NCI-H2081 treated with DMSO at 0.1 percent for 48 hours (cell line): ENCODE measurements at regions not wholly inside any gene's neighbourhood (a gene's known extent, or its start where the extent isn't known, plus 50 kb on each side); places are given as distances from the start of the nearest gene placed in this dataset.

Experiments
- DNase-seq: peaks from one replicate; lab custom pipeline; 2025; lab: John Stamatoyannopoulos, UW

DNA sequence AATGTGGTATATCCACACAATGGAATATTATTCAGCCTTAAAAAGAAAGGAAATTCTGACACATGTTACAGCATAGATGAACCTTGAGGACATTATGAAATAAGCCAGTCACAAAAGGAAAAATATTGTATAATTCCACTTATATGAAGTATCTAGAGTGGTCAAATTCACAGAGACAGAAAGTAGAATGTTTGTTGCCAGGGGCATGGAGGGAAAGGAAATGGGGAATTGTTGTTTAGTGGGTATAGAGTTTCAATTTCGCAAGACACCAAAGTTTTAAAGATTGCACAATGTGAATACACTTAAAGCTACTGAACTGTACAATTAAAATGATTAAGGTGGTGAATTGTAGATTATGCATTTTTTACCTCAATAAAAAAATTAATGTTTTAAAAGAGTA, 92.9 kb downstream of the TXNL1 start:
- DNase-seq, result no peak

GRCh38 chr18:56542476-56542875, 95.9 kb downstream of the TXNL1 start:
- no peak for DNase-seq

DNA sequence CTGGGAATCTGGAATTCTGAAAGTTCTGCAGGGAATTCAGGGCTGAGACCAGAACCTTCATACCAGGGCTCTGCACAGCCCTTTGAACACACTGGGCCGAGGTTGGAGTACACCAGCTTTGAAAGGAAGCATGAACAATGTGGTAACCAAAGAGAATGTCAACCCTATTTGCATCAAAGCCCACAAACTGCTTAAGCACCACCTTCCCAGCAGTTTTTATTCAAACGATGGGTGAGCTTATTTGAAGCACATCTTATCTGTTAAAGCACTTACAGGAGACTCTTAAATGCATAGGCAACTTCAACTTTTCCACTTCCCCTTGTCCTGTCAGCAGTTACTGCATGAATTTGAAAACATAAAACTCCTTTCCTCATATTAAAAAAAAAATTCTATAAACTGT, 96.6 kb downstream of the TXNL1 start:
- no peak for DNase-seq

- DNase-seq, result no peak
Observed at GRCh38 chr18:56541340-56541739, 97.1 kb downstream of the TXNL1 start.

DNA sequence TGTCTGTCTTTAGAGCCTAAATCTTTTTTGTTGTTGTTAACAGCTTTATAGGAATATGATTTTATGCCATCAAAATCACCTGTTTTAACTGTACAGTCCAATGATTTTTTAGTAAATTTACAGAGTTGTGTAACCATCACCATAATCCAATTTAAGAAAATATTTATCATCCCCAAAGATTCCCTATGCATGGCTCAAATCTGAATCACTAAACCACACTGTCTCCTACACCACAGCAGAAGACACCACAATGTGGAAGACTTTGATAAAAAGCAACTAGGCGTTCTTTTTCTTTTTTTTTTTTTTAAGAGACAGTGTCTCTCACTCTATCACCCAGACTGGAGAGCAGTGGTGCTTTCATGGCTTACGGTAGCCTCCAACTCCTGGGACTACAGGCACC, 99.6 kb downstream of the TXNL1 start:
- no peak for DNase-seq

DNA sequence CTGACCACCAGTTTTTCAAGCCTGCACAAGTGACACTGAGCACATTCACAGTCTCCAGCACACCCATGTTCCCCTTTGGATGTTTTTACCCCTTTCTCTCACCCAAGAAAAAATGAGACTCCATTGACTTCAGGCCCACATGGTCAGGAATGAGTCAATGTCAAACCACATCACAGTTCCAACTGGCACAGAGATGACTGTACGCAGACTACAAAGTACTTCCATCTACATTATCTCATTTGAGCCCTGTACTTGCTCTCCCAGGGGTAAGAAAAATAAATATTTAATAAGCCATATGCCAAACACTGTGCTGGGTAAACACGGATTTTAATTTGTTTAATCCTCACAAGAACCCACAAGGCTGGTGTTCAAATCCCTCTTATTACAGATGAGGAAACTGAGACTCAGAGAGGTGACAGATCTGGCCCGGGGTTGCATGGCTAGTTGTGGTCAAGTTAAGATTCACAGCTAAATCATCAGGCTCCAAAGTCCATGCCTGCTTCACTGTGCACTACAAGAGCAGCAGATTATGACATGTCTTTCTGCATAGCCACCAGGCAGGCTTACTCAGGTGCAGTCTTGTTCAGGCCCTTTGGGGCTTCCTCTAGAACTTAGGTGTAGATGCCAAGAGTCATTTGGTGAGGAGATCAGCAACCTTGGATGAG, 106.1 kb downstream of the TXNL1 start:
- DNase-seq, result no peak

GRCh38 chr18:56522816-56523215, 115.6 kb downstream of the TXNL1 start:
- DNase-seq, result no peak

GRCh38 chr18:56521263-56521662, 117.1 kb downstream of the TXNL1 start:
- DNase-seq, result no peak

- no peak for DNase-seq
Observed at GRCh38 chr18:56517761-56518160, 120.6 kb downstream of the TXNL1 start.

- DNase-seq, result no peak
Observed at GRCh38 chr18:56517196-56517595, 121.2 kb downstream of the TXNL1 start.

GRCh38 chr18:56516789-56517188, 121.6 kb downstream of the TXNL1 start:
- no peak for DNase-seq

- DNase-seq, result no peak
Observed at GRCh38 chr18:56515522-56515921, 122.9 kb downstream of the TXNL1 start.

DNA sequence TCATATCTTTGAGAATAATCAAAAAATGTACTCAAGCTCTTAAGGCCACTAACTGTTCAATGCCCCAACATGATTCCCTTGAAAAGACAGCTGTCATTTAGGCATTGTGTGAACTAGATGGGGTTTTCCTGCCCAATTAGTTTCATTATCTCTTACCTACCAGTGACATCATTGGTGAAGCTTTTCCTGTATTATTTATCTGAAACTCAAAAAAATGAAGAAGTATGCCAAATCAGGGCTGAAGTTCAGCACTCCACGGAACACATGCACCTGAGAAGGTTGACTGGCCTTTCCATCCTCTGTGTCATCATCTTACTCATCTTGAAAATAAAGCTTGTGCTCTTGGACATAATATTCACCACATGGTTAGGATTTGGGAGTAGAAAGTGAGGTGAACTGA, 126.4 kb downstream of the TXNL1 start:
- no peak for DNase-seq

DNA sequence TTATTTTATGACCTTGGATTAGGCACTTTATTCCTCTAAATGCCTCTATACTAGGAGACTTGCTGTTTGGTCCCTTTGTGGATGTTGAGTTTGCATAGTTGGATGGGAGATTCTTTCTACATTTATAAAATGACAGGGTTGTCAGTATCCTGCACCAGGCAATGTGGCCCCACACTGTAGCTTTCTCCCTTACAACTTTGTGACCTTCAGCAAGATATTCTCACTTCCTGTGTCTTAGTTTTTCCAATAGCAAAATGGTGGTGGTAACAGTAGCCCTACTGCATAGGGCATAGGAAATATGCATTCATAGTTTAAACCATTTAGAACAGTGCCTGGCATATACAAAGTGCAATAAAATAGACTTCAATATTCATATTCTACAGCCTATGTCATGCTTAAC, 128.3 kb downstream of the TXNL1 start:
- DNase-seq, result no peak

DNA sequence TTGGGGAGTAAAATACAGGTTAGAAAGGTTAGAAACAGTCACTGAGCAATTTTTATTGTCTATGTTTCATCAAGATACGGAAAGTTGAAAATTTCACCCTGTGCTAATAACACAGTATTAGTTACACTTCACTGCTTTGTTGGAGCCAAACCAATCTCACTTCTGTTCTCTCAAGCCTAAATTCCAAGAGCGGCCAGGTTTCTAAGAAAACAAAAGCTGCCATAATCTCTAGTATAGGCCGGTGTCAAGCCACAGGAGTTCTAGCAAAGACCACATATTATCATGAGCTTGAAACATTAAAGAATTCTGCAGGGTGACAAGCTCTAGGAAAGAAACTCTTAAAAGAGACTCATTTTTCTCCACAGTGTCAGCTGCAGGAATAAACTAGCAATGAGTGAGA, 128.7 kb downstream of the TXNL1 start:
- DNase-seq, result no peak

GRCh38 chr18:56508370-56509036, 129.9 kb downstream of the TXNL1 start:
- DNase-seq, result no peak

- no peak for DNase-seq
Observed at GRCh38 chr18:56505971-56506370, 132.4 kb downstream of the TXNL1 start.

DNA sequence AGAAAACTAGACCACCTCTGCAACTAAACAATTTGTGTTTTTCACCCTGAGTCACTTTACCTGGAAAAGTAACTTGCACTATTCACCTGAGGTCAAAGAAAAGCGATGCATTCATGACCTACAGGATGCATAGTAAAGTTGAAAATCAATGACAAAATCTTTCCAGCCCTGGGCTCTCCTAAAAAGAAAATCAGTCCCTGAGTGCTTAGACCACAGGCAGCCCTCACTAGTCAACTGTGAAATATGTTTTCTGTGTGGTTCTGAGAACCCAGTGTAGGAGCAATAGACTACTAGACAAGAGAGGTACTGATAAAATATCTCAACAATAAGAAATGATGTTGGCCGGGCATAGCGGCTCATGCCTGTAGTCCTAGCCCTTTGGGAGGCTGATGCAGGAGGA, 133.1 kb downstream of the TXNL1 start:
- no peak for DNase-seq

DNA sequence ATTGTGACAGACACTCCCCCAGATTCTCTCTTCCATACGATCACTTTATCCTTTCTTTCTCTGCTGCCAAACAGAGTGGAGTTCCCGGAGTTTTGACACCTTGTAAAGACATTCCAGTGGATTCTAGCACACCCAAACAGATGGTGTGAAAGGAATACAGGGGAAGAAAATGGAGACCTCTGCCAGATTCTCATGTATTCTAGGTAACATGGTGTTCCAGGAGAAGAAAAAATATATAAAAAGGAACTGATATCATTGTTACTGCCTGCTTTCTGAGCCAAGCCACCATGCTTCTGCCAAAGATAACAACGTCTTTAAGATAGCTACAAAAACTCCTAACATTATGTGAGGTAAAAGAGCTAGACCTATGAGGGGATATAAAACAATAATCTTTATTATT, 136.5 kb downstream of the TXNL1 start:
- no peak for DNase-seq

DNA sequence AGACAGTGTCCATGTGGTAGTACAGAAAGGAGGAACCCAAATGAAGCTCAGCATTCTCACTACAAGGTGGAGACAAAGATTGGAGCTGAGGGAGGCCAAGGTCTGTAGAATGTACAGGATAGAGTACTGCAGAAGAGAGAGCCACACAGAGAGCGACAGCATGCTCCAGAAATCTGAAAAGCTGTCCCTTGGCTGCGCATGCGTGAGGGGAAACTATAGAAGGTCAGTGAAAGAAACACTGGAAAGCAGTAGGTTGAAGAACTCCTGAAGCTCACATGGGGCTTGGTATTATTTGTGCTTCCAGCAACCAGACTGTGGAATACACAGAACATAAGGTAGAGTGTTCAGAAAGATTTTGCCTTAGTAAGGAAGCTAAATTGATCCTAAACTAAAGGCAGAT, 142.5 kb downstream of the TXNL1 start:
- DNase-seq, result no peak

GRCh38 chr18:56493531-56493930, 144.9 kb downstream of the TXNL1 start:
- DNase-seq, result no peak

GRCh38 chr18:56492136-56492535, 146.3 kb downstream of the TXNL1 start:
- DNase-seq, result no peak

DNA sequence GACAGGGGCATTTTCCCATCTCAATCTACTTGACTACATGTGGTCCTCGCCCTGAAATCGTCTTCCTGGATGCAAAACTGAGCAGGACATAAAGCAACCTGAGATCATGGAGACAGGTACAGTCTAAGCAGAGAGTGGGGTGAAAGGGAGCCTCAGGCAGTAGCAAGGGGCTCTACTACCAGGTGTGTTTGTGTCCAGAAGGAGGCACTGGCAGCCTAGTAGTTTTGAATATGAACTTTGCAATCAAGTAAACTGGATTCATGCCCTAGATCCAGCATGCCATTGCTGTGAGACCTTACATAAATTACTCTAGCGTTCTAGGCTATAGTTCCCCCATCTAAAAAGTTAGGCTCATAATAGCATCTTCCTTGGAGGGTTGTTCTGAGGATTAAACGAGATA, 147.4 kb downstream of the TXNL1 start:
- no peak for DNase-seq

DNA sequence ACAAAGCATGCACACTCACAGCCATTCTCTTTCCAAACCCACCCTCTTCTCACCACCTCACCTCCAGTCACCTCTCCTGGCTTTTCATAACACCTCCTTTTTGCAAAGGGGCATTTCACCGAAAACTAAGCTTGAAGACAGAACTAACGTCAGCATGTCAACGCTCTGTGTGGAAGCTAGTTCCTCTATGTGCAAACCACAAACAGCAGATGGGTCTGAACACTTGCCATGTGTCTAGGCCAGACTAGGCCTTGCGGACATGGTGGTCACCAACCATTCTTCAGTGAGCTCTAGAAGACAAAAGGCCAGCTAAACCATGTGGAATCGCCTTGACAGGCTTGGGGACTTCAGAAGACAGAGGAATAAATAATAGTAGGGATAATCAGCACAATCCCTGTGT, 148.5 kb downstream of the TXNL1 start:
- no peak for DNase-seq
